Colonic mucosa (tissue), 4 donors: ENCODE measurements at regions not wholly inside any gene's neighbourhood (a gene's known extent, or its start where the extent isn't known, plus 50 kb on each side); places are given as distances from the start of the nearest gene placed in this dataset.

Source experiments
- DNase-seq: peaks from one replicate; pipeline ENCODE4 v3.0.0-alpha.2; 2020
- H3K27ac ChIP-seq: fragments of 200-600 bp; one replicate; pipeline ENCODE4 v1.8.0; 2021
- H3K27me3 ChIP-seq: fragments of 200-600 bp; one replicate; pipeline ENCODE4 v1.8.0; 2021
- H3K36me3 ChIP-seq: fragments of 200-600 bp; one replicate; pipeline ENCODE4 v1.8.0; 2021
- H3K4me1 ChIP-seq: fragments of 200-600 bp; one replicate; pipeline ENCODE4 v1.8.0; 2021; ENCODE audit warnings: mild to moderate bottlenecking
- H3K4me3 ChIP-seq: fragments of 200-600 bp; one replicate; pipeline ENCODE4 v1.8.0; 2021
- H3K9ac ChIP-seq, 2 donors: one replicate each; pipeline ENCODE4 v1.7.0; 2013; ENCODE audit warnings: control low read depth in 2 of 2, low read depth in 2 of 2, low read length in 2 of 2
- H3K9me3 ChIP-seq: fragments of 200-600 bp; one replicate; pipeline ENCODE4 v1.8.0; 2021
- CTCF ChIP-seq: fragments of 200-600 bp; IDR thresholded peaks from one replicate; pipeline ENCODE4 v1.8.0; 2022; ENCODE audit warnings: antibody characterized with exemption, mild to moderate bottlenecking
- intact Hi-C: fragments of 100-400 bp; cut with DNase I; formaldehyde crosslinking; loops from one replicate; pipeline ENCODE4 v1.14.1; 2022
- donor health status: healthy.
- donor health status: DM: no; HTN: no; CAD: no.
- donor health status: DM: no; HTN: no; CAD: no.

DNA sequence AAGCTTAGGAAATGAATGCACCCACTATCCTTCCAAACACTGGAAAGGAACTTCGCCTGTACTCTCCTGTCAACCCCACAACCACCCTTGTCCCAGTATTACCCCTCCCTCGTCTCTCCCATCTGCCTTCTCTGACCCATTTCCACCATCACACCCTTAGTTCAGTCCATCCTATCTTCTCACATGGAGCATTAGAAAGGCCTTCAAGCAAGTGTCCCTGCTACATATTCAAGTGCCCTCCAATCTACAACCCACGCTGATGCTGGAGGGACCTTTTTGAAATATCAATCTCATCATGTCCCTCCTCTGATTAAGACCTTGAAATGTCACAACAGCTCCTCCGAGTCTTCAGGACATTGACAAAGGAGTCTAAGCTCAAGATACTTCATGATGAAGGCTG, 133.8 kb upstream of the CCL2 start:
- DNase-seq, result no peak
- Histone ChIP-seq H3K36me3 (no peaks in the 10 kb centered on the region), H3K9me3 (no peaks in the 10 kb centered on the region), H3K4me3 (no peak overlapping the region), H3K27ac (no peak overlapping the region), H3K4me1 (no peaks in the 10 kb centered on the region), H3K9ac (no peak overlapping the region), H3K27me3 (no peaks in the 10 kb centered on the region)
- intact Hi-C loops, result no loop called here
- no peak for TF ChIP-seq CTCF

GRCh38 chr17:34122515-34122914, 132.6 kb upstream of the CCL2 start:
- Histone ChIP-seq H3K4me3 (no peak overlapping the region), H3K9me3 (no peaks in the 10 kb centered on the region), H3K36me3 (no peaks in the 10 kb centered on the region), H3K9ac (no peak overlapping the region), H3K4me1 (no peaks in the 10 kb centered on the region), H3K27ac (no peak overlapping the region), H3K27me3 (no peaks in the 10 kb centered on the region)
- no peak for DNase-seq
- intact Hi-C loops, result no loop called here
- TF ChIP-seq CTCF, result no peak

GRCh38 chr17:34125010-34125409, 130.1 kb upstream of the CCL2 start:
- no peaks in the 10 kb centered on the region for H3K4me1 ChIP-seq
- H3K9me3 ChIP-seq, result no peaks in the 10 kb centered on the region
- H3K4me3 ChIP-seq, result no peak overlapping the region
- no peak for TF ChIP-seq CTCF
- no peaks in the 10 kb centered on the region for H3K27me3 ChIP-seq
- no peaks in the 10 kb centered on the region for H3K36me3 ChIP-seq
- intact Hi-C loops, result no loop called here
- H3K9ac ChIP-seq, result no peak overlapping the region
- DNase-seq, result no peak
- no peak overlapping the region for H3K27ac ChIP-seq

- no peak for DNase-seq
- no peak overlapping the region for H3K4me3 ChIP-seq
- no peak overlapping the region for H3K27ac ChIP-seq
Observed at GRCh38 chr17:34125921-34126320, 129.2 kb upstream of the CCL2 start.

DNA sequence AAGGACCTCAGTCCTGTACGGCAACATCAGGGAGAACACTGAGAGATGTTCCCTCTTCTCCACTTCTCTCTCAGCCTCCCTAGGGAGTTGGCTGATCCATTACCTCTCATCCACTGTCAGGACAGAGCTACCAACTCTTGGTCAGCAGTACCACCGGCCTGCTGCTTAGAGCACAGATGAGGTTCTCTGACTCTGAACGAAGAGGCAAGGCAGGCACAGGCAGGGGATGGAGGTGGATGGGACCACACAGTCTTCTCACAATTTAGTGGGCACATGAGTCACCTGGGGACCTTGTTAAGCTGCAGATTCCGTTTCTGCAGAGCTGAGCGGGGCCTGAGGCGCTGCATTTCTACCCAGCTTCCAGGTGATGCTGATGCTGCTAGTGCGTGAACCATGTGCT, 128.6 kb upstream of the CCL2 start:
- no peak overlapping the region for H3K9ac ChIP-seq
- H3K36me3 ChIP-seq, result no peaks in the 10 kb centered on the region
- no peaks in the 10 kb centered on the region for H3K9me3 ChIP-seq
- no peak for TF ChIP-seq CTCF
- H3K4me3 ChIP-seq, result no peak overlapping the region
- no peaks in the 10 kb centered on the region for H3K27me3 ChIP-seq
- intact Hi-C loops, result no loop called here
- no peaks in the 10 kb centered on the region for H3K4me1 ChIP-seq
- H3K27ac ChIP-seq, result no peak overlapping the region
- DNase-seq, result no peak

More at GRCh38 chr17:34125921-34126320, 129.2 kb upstream of the CCL2 start:
- intact Hi-C loops, result no loop called here
- Histone ChIP-seq H3K9me3 (no peaks in the 10 kb centered on the region), H3K9ac (no peak overlapping the region), H3K4me1 (no peaks in the 10 kb centered on the region), H3K27me3 (no peaks in the 10 kb centered on the region), H3K36me3 (no peaks in the 10 kb centered on the region)
- no peak for TF ChIP-seq CTCF

DNA sequence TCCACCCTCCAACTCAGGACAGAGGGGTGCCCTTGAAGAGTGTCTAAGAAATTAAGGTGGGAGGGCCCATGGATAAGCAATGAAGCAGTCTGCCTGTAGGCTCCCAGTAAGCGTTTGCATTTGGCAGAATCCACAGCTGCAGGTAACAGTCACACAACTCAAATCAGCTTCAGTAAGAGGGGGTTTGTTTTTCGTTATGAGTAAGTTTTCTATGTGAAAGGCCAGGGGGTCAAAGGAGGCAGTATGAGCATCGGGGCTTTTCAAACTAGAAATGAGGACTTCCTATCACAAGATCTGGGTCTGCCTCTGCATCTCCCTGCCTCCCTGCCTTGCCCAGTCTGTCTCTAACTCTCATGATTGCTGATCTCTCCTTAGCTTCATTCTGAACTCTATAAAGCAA, 128.1 kb upstream of the CCL2 start:
- no peak overlapping the region for H3K9ac ChIP-seq
- no peak for DNase-seq
- H3K27me3 ChIP-seq, result no peaks in the 10 kb centered on the region
- intact Hi-C loops, result no loop called here
- no peak for TF ChIP-seq CTCF
- H3K36me3 ChIP-seq, result no peaks in the 10 kb centered on the region
- no peak overlapping the region for H3K27ac ChIP-seq
- H3K9me3 ChIP-seq, result no peaks in the 10 kb centered on the region
- H3K4me1 ChIP-seq, result no peaks in the 10 kb centered on the region
- H3K4me3 ChIP-seq, result no peak overlapping the region
